ENCODE measurements at regions not wholly inside any gene's neighbourhood (a gene's known extent, or its start where the extent isn't known, plus 50 kb on each side); places are given as distances from the start of the nearest gene placed in this dataset.

DNA sequence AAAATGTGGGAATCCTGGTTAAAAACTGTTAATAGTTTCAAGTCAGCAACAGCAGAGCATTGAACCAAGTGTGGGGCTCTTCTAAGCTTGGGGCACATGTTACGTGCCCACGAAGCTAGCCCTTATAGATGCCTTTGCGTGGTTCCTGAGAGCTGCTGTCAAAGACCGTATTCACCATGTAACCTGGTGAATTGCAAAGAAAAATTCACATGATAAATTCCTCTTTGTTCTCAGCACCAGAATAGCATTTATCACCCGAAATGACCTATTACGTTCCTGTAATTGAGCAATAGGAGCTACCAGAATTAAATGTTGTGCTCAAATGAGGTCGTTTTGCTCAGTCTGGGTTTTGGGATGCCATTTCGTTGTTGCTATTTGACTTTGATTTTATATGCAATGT, 202.6 kb upstream of the PRPS1L1 start:
- H3K4me3 ChIP-seq (ENCODE audit: low read depth, low read length), result no peak overlapping the region
- DNase-seq (ENCODE audit: low read depth), result no peak
- TF ChIP-seq CTCF (conservative IDR thresholded peaks at IDR 0.05; ENCODE audit: low read depth, low read length), result no peak

DNA sequence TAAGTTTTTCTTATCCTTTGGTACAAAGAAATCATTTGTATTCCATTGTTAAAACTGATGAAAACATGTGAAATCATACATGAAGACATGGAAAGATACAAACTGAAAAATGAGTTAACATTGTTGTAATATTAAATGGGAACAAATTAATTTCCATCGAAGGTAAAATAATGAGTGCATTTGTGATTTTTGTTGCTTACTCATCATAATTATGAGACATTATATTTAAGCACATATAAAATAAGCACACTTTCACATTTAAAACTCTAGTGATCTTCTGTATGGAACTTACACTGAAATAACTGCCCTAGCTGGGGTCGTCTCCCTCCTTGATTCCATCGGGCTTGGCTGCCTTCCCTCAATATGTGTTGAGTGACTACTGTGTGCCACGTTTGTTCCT, 204.2 kb upstream of the PRPS1L1 start:
- TF ChIP-seq CTCF (conservative IDR thresholded peaks at IDR 0.05; ENCODE audit: low read depth, low read length), result no peak
- DNase-seq (ENCODE audit: low read depth), result no peak
- no peak overlapping the region for H3K4me3 ChIP-seq (ENCODE audit: low read depth, low read length)

DNA sequence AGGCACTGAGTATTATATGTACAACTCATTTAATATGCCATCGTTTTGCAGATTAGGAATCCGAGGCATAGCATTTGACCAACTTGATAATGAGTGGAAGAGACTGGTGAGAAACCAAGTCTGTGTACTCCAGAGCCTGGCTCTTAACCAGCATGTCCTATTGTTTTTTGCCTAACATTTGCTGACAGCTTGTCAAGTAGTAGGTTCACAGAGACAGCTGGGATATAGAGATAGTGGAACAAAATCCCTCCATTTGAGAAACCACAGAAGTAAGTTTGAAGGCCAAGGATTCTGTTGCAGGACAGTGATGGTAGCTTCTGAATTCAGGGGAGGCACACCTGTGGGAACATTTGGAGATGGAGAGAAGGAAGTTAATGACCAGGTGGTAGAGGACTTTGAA, 206.9 kb upstream of the PRPS1L1 start:
- H3K4me3 ChIP-seq (ENCODE audit: low read depth, low read length), result no peak overlapping the region
- no peak for DNase-seq (ENCODE audit: low read depth)
- TF ChIP-seq CTCF (conservative IDR thresholded peaks at IDR 0.05; ENCODE audit: low read depth, low read length), result no peak

DNA sequence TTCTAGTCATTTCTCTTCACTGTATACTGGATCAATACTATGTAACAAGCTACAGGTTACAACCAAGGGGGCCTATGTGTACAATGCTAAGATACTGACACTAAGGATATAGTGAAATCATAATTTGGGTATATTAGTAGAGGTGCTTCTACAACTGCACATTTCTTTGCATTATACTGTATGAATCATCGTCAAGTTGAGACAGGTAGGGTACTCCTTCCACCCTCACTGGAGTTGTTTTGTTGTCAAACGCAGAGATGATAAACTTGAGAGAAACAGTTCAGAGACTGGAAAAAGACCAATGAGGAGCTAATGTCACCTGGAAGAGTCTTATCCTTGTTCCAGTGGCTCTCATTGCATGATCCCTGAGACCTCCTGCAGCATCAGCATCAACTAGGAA, 208.2 kb upstream of the PRPS1L1 start:
- no peak for TF ChIP-seq CTCF (conservative IDR thresholded peaks at IDR 0.05; ENCODE audit: low read depth, low read length)
- no peak for DNase-seq (ENCODE audit: low read depth)
- no peak overlapping the region for H3K4me3 ChIP-seq (ENCODE audit: low read depth, low read length)

- no peak for TF ChIP-seq CTCF (conservative IDR thresholded peaks at IDR 0.05; ENCODE audit: low read depth, low read length)
- H3K4me3 ChIP-seq (ENCODE audit: low read depth, low read length), result no peak overlapping the region
- DNase-seq (ENCODE audit: low read depth), result no peak
Observed at GRCh38 chr7:18239212-18239611, 211.6 kb upstream of the PRPS1L1 start.

- no peak for DNase-seq (ENCODE audit: low read depth)
- H3K4me3 ChIP-seq (ENCODE audit: low read depth, low read length), result no peak overlapping the region
- no peak for TF ChIP-seq CTCF (conservative IDR thresholded peaks at IDR 0.05; ENCODE audit: low read depth, low read length)
Observed at GRCh38 chr7:18241543-18242231, 214.0 kb upstream of the PRPS1L1 start.

GRCh38 chr7:18243731-18244130, 216.1 kb upstream of the PRPS1L1 start:
- TF ChIP-seq CTCF (conservative IDR thresholded peaks at IDR 0.05; ENCODE audit: low read depth, low read length), result no peak
- H3K4me3 ChIP-seq (ENCODE audit: low read depth, low read length), result no peak overlapping the region

More at GRCh38 chr7:18243731-18244130, 216.1 kb upstream of the PRPS1L1 start:
- no peak for DNase-seq (ENCODE audit: low read depth)
